HG03045 (cell line): ENCODE measurements at regions not wholly inside any gene's neighbourhood (a gene's known extent, or its start where the extent isn't known, plus 50 kb on each side); places are given as distances from the start of the nearest gene placed in this dataset.
"Not testable (repeated sequence)": the region's sequence is repeated elsewhere in the genome, so short reads cannot be mapped to it uniquely, and the experiment has no call there.

ENCODE experiments used
- ATAC-seq: cut with Tn5 transposase; IDR thresholded peaks from one replicate; pipeline ENCODE4 v1.9.1; 2021; ENCODE audit warnings: mild to moderate bottlenecking, moderate library complexity; ENCODE audit not compliant: unreplicated experiment

DNA sequence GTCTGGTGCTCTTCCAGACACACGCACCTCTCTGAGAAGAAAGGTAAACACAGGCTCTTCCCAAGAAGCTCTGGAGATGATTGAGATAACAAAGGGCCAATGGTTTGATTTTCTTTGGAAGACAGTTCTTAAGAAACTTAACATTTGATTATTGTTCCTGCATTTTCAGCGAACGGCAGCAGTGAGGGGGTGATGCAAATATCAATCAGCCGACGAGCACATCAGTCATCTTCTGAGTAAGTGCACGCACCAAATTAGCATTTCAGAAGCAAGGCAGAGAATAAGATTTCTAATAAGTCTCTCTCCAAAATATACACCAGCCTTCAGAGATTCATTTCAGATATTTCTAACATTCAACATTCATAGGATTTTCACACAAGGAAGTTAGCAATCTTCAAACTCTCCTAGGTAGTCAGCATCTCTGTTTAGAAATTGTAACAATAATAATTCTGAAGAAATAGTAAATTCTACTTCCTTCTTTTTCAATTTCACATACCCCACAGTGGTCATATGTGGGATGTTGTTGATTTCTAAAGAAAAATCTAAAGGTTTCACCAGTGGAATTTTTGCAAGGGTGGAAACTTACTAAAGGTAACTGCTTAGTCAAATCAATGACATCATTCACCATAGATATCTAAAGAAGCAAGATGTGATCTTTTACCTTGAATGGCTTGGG is 250.3 kb downstream of the SEC61B start:
- ATAC-seq: no peak

DNA sequence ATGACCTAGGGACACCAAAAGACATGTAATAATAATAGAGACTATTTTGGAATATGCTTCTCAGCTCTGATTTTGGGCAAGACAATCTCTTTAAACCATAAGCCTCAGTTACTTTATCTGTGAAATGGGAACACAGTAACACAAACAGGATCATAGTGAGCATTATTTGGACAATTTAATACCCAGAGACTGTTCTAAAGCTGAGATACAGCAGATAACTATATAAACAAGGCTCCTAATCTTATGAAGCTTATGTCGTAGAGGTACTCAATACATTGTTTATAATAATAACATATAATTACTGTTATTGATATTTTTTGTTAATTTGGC is 250.8 kb downstream of the SEC61B start:
- ATAC-seq: no peak

DNA sequence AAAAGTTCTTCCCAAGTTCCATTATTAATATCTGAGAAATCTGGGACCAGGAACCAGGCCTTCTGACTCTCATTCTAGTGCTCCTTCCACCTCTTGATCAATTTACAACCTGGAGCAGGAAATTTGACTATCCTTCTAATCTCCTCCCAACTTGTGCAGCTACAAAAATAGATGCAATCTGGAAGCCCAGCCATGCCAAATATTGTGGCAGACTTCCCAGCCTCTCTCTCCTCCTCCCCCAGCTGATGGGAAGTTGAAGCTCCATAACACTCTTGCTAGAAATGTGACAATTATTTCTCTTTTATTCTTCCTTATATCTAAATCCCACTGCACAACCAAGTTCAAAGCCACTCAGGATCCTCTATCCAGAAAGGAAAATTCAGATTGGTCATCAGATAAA is 252.1 kb downstream of the SEC61B start:
- no peak for ATAC-seq

DNA sequence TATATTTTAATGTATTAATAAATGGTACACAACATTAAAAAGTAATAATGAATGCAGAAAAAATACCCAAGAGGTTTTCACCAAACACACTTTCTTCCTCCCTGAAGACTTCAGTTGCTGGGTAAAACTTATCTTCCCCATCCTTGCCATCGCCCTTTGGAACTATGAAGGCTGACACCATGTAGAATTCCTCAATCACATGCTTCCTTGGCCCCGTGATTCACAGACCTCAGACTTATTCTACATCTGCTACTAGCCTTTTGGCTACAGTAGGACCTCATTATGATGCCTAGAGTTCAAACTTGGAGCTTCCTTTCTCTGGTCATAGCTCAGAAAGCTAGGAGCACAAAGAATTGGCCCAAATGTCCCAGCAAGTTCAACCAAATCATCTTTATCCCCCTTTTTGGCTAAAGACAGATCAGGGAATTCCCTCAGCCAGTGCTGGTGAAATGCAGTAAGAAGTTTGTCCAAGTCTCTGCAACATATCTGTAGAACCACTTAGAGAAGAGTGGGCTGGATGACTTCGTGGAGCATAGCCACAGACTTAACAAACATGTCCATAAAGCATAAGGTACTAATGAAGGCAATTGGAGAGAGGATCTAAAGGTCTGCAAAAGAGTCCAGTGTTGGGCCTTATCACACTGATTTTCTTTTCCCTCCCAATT is 253.5 kb downstream of the SEC61B start:
- ATAC-seq: no peak

DNA sequence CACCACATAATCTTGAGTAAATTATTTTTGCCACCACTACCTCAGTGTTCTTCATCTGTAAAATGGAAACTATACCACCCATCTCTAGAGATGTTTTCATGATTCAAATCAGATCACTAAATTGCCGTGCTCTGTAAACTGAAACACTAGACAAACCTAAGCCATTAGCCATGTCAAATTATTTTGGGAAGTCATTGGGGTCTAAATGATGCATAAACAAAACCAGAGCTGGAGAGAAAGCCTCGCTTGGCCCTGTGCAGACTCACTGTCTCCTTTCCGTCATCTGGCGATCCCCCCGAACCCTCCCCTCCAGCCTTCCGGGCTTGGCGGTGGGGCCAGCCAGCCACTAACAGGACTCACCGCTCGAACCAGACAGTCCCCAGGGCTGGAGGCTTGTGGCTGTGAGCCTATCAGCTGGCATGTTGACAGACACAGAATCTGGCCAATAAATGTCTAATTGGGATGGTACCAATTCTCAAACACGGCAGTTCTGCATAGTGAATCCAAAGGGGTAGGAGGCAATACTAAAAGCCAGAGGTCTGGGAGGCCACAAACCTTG is 256.5 kb downstream of the SEC61B start:
- ATAC-seq: no peak

DNA sequence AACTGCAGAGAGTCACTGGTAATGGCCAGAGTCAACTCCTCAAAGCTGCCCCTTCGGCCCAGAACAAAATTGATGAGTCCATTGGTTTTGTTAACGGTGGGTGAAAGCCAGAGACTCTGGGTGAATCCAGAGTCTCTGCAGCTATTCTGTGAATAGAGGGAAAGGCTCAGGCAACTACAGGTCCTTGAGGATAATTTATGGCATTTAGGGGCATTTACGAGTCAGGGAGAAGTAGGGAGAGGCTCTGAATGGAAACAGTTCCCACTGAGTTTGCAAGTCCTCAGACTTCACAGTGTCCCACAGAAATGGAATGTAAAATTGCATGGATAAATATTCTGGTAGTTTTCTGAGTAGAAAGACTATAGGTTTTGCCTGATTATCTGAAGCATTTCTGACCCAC is 257.8 kb downstream of the SEC61B start:
- no peak for ATAC-seq

DNA sequence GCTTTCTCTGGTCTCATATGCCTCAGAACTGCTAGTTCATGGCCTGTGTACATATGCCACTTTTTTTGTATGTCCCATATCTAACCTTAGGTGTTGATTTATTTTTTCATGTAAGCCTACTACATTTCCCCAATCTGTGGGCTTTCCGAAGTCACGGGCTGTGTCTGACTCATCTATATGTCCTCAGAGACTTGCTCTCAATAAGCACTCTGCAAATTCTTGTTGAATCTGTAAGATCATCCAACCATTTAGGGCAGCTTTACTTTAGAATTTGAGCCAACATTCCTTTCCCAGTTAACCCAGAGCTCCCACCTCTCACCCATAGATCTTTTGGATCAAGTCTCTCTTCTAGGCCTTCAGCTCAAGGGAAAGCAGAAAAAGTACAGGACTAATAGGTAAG is 263.4 kb downstream of the SEC61B start:
- no peak for ATAC-seq

DNA sequence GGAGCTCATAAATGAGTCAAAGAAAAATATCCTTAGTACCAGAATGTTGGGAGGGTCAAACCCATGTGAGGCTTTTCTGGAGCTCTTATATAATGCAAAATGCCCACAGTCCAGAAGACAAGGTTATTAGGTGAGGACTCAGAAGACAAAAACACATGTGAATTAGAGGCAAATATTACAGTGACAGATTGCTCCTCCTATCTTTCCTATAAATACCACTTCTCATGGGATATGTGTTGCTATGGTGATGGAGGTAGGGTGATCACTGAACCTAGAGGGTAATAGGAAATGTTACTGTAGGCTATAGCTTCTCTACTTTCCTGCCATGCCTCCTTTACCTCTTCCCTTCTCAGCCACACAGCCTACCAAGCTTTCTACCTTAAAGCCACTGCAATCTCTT is 264.6 kb downstream of the SEC61B start:
- no peak for ATAC-seq

DNA sequence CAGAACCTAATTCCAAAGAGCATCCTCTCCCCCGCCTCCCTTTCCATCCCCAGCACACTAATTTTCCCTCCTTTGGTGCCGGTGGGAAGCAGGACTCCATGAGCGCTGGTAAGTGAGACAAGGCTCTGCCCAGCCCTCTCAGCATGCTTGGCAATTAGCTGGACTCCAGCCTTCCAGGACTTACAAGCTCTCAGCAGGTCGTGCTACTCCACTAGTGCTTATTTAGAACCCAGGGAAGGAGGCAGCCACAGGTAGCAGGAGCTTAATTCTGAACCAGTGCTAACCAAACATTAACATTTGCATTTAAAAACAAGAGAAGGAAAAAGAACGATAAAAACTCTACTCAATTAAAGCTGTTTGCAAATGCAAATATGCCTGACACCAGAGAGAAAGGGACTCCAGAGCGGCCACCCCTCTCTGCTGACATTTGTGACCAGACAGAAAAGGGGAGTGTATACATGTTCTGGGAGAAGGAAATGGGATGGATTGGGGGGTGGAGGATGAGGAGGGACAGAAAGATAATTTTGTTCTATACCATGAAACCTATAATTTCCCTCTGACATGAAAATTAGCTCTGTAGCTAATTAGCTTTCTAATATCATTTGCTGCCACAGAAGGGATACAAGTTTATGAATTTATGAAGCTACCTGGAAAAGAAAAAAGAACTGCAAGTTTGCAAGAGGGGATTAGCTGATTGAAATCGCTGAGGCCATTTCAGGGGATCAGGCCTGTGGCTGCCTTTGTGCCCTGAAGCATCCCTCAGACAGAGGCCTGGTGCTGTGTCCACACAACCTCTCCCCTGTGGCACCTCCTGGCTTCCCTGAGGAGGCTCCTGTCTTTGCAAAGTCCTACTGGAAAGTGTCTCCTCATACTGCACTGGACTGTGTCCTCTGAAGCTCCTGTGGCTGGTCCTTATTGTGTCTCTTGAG is 266.3 kb downstream of the SEC61B start:
- ATAC-seq: no peak

DNA sequence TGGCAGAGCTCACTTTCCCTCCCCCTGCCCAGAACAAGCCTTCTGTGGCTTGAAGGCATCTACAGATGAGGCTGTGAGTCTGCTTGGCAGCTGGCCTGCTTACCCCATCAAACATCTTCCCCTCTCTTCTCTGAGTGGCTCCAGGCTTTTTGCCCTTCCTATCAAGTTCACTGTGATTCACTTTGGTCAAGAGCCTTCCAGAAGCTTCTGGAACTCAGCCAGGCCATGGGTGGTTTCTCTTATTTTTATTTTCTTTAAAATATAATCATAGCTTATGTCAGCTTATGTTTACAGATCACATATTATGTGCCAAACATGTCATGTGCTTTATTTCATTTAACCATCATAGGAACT is 267.0 kb downstream of the SEC61B start:
- no peak for ATAC-seq

DNA sequence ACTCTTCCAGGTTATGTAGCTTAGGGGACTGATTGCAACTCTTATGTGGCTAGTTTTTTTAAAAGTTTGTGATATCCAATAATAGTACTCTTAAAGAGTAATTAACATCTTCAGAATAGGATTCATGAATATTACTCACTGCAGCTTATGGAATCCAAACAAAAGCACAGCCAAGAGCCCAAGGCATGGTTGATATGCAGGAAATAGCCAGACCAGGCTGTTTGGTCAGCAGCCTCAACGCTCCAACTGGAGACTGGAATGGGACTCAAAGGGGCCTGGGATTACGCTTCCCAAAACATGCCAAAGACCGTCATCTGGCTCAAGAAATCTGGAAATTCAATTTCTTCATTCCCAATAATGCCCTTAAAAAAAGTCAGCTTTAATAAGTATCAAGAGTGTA is 268.6 kb downstream of the SEC61B start:
- no peak for ATAC-seq

DNA sequence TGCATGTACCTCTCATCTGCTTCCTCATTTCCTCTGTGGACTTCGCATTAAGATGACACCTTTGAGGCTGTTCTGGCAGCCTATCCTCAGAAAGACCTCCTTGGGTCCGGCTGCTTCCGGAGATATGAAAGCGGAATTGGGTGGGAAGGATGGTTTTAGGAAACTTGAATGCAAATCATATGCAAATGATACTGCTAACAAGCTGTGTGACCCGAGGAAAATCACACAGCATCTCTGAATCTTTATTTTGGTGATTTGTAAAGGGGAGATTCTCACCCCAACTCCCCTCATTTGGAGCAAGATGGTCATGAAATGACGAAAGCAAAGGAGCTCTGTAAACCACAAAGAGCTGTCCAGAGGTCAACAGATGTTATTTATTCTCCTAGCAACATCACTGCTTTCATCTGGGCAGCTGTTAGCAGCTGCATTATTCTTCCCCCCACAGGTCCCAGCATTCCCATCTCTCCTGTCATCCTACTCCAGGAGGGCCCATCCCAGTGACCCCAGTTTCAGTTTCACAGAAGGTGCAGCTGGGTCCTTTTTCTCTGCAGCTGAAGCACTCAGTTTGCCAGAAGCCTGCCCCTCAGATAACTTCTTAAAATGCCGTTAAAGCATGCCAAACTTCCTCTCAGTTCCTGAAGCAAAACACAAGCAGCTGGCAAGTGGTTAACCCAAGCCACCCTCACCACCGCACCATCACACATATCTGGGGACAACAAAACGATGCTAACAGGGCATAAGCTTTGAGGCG is 269.5 kb downstream of the SEC61B start:
- no peak for ATAC-seq

DNA sequence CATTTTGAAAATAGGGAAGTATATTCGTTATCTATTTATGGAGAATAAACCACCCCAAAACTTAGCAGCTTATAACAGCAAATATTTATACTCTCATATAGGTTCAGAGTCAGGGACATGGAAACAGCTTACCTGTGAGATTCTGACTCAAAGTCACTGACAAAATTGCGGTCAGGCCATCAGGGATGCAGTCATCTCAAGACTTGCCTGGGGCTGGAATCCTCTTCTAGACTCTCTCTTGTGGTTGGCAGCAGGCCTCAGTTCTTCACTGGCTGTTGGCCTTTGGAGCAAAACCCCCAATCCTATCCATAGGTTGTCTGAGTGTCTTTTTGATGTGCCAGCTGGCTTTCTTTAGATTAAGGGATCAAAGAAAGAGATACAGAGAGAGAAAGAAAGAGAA is 275.6 kb downstream of the SEC61B start:
- no peak for ATAC-seq

DNA sequence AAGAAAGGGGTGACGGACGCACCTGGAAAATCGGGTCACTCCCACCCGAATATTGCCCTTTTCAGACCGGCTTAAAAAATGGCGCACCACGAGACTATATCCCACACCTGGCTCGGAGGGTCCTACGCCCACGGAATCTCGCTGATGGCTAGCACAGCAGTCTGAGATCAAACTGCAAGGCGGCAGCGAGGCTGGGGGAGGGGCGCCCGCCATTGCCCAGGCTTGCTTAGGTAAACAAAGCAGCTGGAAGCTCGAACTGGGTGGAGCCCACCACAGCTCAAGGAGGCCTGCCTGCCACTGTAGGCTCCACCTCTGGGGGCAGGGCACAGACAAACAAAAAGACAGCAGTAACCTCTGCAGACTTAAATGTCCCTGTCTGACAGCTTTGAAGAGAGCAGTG is 276.9 kb downstream of the SEC61B start:
- ATAC-seq: not testable (repeated sequence)

DNA sequence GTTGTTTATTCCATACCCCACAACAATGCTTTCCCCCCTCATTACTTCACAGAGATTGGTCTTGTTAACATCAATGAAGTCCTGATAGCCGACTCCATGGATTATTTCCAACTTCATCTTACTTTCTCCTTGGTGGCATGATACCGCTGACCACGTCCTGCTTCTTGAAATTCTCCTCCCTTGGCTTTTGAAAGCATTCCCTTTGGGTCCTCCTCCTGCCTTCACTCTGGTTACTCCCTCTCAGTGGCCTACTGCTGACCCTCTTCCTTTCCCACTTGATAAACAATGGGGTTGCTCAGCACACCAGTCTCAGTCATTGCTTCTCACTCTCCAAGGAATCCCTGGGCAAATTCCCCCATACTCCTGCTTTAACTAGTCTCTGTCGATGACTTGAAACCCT is 283.9 kb downstream of the SEC61B start:
- no peak for ATAC-seq

DNA sequence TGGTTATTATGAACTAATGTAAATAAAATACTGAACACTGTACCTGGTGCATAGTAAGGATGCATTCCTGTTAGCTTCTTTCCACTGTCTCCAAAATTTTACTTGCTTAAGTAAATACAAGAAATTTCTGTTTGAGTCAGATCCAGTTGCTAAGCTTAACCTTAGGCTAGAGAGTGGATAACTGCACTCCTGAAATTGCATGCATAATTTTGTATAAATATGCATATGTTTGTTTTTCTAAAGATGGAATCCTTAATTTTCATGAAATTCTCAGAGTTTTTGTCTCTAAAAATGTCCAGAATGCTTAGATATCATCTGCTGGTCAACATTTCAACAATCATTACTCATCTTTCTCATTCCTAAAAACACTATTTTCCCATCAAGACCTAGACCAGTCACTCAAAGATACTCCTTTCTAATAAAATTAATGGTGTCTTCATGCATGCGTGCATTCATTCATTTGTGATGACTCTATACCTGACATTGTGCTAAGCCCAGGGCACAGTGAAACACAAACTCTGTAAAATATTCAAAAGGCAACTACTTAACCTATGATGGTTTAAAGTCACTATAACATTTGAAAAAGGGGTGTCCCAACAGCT is 284.8 kb downstream of the SEC61B start:
- no peak for ATAC-seq

DNA sequence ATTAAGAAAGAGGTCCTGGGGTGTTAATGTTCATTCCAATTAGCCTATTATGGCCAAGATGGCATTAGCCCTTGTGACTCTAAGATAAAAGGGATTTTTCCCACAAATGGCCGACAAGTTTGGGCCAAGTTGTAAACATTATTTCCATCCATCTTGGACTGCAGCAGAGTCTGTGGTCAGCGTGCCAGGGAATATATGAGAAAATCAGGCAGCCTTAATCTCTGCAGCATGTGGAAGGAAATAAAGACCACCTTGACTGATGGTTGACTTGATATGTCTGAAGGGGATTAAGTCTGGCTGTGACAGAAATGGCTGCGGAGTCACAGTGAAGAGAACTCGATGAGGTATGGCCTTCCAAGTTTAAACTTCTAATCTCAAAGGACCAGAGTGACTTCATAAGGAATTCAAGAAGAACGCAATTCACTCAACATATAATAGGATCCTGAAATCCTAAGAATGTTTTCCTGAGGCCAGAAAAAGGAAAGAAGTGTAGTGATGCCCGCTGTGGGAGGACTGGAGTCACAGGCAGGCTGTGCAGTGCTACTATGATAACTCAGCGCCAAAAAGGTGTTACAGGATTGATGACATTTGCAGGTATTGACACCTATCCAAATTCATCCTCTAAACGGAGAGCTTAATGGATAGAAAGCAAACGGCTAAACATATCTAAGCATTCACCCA is 287.1 kb downstream of the SEC61B start:
- ATAC-seq: no peak

DNA sequence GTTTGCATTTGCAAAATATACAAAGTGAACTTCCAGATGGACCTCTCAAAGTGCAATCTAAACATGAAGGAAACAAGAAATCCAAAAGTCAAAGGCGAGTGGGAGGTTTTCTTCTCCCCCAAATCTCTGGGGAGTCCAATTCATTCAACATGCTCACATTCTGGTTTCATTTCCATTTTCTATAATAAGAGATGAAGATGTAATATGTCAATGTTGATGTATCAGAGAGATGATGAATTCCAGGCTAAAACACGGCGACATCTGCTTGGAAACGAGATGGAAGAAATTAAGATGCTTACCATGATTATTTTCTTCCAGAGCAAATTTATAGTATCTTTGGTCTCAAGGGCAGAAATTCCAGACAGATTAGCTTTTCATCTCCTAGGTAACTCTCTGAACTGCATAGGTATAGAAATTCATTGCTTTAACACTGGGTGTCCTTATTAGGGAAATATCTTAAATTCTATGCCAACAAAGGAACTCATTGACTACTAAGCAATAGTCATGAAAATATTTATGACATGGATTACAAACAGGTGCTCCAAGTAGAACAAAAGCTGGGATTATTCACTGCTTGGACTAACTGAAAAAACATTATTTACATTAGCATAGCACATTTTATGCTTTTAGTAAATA is 287.9 kb downstream of the SEC61B start:
- no peak for ATAC-seq

DNA sequence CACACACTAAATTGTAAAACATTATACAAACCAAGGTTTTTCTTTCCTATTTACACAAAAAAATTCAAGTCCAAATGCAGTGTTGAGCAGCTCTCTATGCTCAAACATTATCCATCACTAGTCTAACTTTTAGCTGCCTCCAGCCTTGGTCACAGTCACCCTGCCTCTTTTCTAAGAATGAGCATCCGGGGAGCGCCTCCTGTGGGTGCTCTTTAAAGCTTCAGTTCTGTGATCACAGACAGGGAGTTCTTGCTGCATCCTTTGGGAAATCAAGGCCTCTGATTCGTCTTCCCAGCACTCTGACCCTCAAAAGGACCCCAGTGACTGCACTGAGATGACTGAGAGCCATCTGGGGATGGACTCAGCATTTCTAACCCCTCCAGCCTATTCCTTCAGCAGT is 289.6 kb downstream of the SEC61B start:
- no peak for ATAC-seq
